ENCODE measurements at regions not wholly inside any gene's neighbourhood (a gene's known extent, or its start where the extent isn't known, plus 50 kb on each side); places are given as distances from the start of the nearest gene placed in this dataset.

GRCh38 chr18:78327643-78328042 lies 652.0 kb upstream of the SALL3 start:
- Mint-ChIP-seq H3K27ac (no peak overlapping the region), H3K27me3 (ENCODE audit: low read depth, poor library complexity) (peaks cover 7% of the 10 kb centered on the region), H3K36me3 (ENCODE audit: low read depth) (no peaks in the 10 kb centered on the region), H3K9me3 (peaks cover 9% of the 10 kb centered on the region), H3K4me1 (peaks cover 11% of the 10 kb centered on the region), H3K4me3 (no peak overlapping the region)
- no peak for DNase-seq
- no peak for TF ChIP-seq CTCF (IDR thresholded peaks at IDR 0.05)

- DNase-seq: no peak
- Mint-ChIP-seq H3K4me3 (no peak overlapping the region), H3K4me1 (peaks cover 3% of the 10 kb centered on the region), H3K27me3 (ENCODE audit: low read depth, poor library complexity) (peaks cover 14% of the 10 kb centered on the region), H3K27ac (no peak overlapping the region), H3K36me3 (ENCODE audit: low read depth) (no peaks in the 10 kb centered on the region), H3K9me3 (peaks cover 14% of the 10 kb centered on the region)
- TF ChIP-seq CTCF (IDR thresholded peaks at IDR 0.05): no peak
Measured at GRCh38 chr18:78330766-78331165, 648.9 kb upstream of the SALL3 start.

- peaks cover 5% of the 10 kb centered on the region for H3K9me3 Mint-ChIP-seq
- DNase-seq: no peak
- H3K27me3 Mint-ChIP-seq (ENCODE audit: low read depth, poor library complexity): peaks cover 24% of the 10 kb centered on the region
- H3K4me3 Mint-ChIP-seq: no peak overlapping the region
- H3K27ac Mint-ChIP-seq: no peak overlapping the region
- H3K4me1 Mint-ChIP-seq: no peaks in the 10 kb centered on the region
- H3K36me3 Mint-ChIP-seq (ENCODE audit: low read depth): no peaks in the 10 kb centered on the region
- TF ChIP-seq CTCF (IDR thresholded peaks at IDR 0.05): no peak
Measured at GRCh38 chr18:78352910-78353309, 626.7 kb upstream of the SALL3 start.

GRCh38 chr18:78362198-78362597 lies 617.4 kb upstream of the SALL3 start:
- Mint-ChIP-seq H3K36me3 (ENCODE audit: low read depth) (no peaks in the 10 kb centered on the region), H3K27ac (no peak overlapping the region), H3K4me3 (no peak overlapping the region), H3K27me3 (ENCODE audit: low read depth, poor library complexity) (no peaks in the 10 kb centered on the region), H3K9me3 (peaks cover 22% of the 10 kb centered on the region), H3K4me1 (peaks cover 13% of the 10 kb centered on the region)
- TF ChIP-seq CTCF (IDR thresholded peaks at IDR 0.05): no peak
- DNase-seq: no peak

- Mint-ChIP-seq H3K27ac (no peak overlapping the region), H3K27me3 (ENCODE audit: low read depth, poor library complexity) (no peaks in the 10 kb centered on the region), H3K36me3 (ENCODE audit: low read depth) (no peaks in the 10 kb centered on the region), H3K4me1 (peaks cover 13% of the 10 kb centered on the region), H3K9me3 (peaks cover 9% of the 10 kb centered on the region), H3K4me3 (no peak overlapping the region)
- DNase-seq: no peak
- TF ChIP-seq CTCF (IDR thresholded peaks at IDR 0.05): no peak
Measured at GRCh38 chr18:78363556-78364387, 615.8 kb upstream of the SALL3 start.

GRCh38 chr18:78364388-78364960 lies 615.1 kb upstream of the SALL3 start:
- Mint-ChIP-seq H3K4me1 (peaks cover 13% of the 10 kb centered on the region), H3K27ac (no peak overlapping the region), H3K36me3 (ENCODE audit: low read depth) (no peaks in the 10 kb centered on the region), H3K9me3 (peaks cover 4% of the 10 kb centered on the region), H3K4me3 (no peak overlapping the region), H3K27me3 (ENCODE audit: low read depth, poor library complexity) (no peaks in the 10 kb centered on the region)
- DNase-seq: no peak
- TF ChIP-seq CTCF (IDR thresholded peaks at IDR 0.05): no peak
